ENCODE measurements at regions not wholly inside any gene's neighbourhood (a gene's known extent, or its start where the extent isn't known, plus 50 kb on each side); places are given as distances from the start of the nearest gene placed in this dataset.

- TF ChIP-seq CTCF (IDR thresholded peaks at IDR 0.05): no peak
- no peak for ATAC-seq
- intact Hi-C loops (cut with DNase I, micrococcal nuclease): no loop called here
These were observed 133.5 kb downstream of the GLI2 start for GRCh38 chr2:120869036-120869729.

GRCh38 chr2:120869730-120870466 is 134.2 kb downstream of the GLI2 start:
- no peak overlapping the region for H3K4me3 ChIP-seq
- intact Hi-C loops (cut with DNase I, micrococcal nuclease): no loop called here
- DNase-seq: peak in 1 of 3 donors; percentile 4
- H3K36me3 ChIP-seq (ENCODE audit: low read depth): no peaks in the 10 kb centered on the region
- no peak for TF ChIP-seq CTCF (IDR thresholded peaks at IDR 0.05)
- no peaks in the 10 kb centered on the region for H3K9me3 ChIP-seq
- no peaks in the 10 kb centered on the region for H3K4me1 ChIP-seq (ENCODE audit: low read depth)
- no peak for ATAC-seq

More at GRCh38 chr2:120869036-120869729, 133.5 kb downstream of the GLI2 start:
- H3K36me3 ChIP-seq (ENCODE audit: low read depth): no peaks in the 10 kb centered on the region
- no peaks in the 10 kb centered on the region for H3K9me3 ChIP-seq
- H3K4me3 ChIP-seq: no peak overlapping the region
- peak in 1 of 3 donors; percentile 5 for DNase-seq
- H3K4me1 ChIP-seq (ENCODE audit: low read depth): no peaks in the 10 kb centered on the region

GRCh38 chr2:120870467-120870788 is 134.8 kb downstream of the GLI2 start:
- intact Hi-C loops (cut with DNase I, micrococcal nuclease): no loop called here
- ATAC-seq (no peak), DNase-seq (peak in 1 of 3 donors; percentile 8)
- no peak overlapping the region for H3K4me3 ChIP-seq
- H3K4me1 ChIP-seq (ENCODE audit: low read depth): no peaks in the 10 kb centered on the region
- no peaks in the 10 kb centered on the region for H3K9me3 ChIP-seq
- H3K36me3 ChIP-seq (ENCODE audit: low read depth): no peaks in the 10 kb centered on the region
- no peak for TF ChIP-seq CTCF (IDR thresholded peaks at IDR 0.05)

GRCh38 chr2:120871016-120871635 is 135.5 kb downstream of the GLI2 start:
- ATAC-seq: no peak
- H3K9me3 ChIP-seq: no peaks in the 10 kb centered on the region
- no peak for TF ChIP-seq CTCF (IDR thresholded peaks at IDR 0.05)
- no peaks in the 10 kb centered on the region for H3K36me3 ChIP-seq (ENCODE audit: low read depth)
- DNase-seq: peak in 1 of 3 donors; percentile 8
- intact Hi-C loops (cut with DNase I, micrococcal nuclease): no loop called here
- H3K4me1 ChIP-seq (ENCODE audit: low read depth): no peaks in the 10 kb centered on the region
- no peak overlapping the region for H3K4me3 ChIP-seq

GRCh38 chr2:120871881-120872620 is 136.4 kb downstream of the GLI2 start:
- peak in 1 of 3 donors; percentile 12 for DNase-seq
- ATAC-seq: no peak
- Histone ChIP-seq H3K9me3 (no peaks in the 10 kb centered on the region), H3K4me3 (no peak overlapping the region), H3K36me3 (ENCODE audit: low read depth) (no peaks in the 10 kb centered on the region), H3K4me1 (ENCODE audit: low read depth) (no peaks in the 10 kb centered on the region)
- intact Hi-C loops (cut with DNase I, micrococcal nuclease): no loop called here
- TF ChIP-seq CTCF (IDR thresholded peaks at IDR 0.05): no peak
